VCaP (cell line): ENCODE measurements at regions not wholly inside any gene's neighbourhood (a gene's known extent, or its start where the extent isn't known, plus 50 kb on each side); places are given as distances from the start of the nearest gene placed in this dataset.

Experiments used
- H3K27ac ChIP-seq: fragments of 450-650 bp; 2 replicates; pipeline ENCODE4 v1.5.1; 2017
- TF ChIP-seq, protein P1 (sequence below): fragments of 450-650 bp; conservative IDR thresholded peaks from 2 replicates; pipeline ENCODE4 v1.5.1; 2017; ENCODE audit warnings: mild to moderate bottlenecking, moderate library complexity

DNA sequence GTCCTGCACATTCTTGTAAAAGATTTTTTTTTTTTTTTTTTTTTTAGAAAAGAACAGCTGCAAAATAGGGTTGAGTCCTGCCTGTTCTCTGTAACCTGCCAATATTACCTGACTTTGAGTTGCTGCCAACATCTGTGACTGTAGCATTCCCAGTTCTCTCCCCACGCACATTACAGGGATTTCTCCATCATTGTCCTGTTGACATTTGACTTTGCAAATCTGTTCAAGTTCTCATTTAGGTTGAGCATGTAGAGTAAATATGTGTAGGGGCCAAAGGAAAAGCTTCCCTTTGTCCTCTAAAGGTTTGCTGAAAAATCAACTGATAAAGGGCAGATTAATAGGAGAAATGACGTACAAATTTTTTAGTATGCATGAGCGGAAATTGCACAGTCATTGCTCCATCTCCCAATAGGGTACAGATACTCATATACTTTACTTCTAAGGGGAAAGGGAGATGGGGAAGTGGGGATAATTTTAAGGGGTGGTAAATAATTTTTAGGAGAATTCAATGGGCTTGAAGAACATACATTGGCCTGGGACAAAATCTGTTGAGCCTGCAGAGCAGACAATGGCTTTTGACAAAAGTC, 385.5 kb downstream of the PIK3C3 start:
- TF ChIP-seq, protein P1, sequence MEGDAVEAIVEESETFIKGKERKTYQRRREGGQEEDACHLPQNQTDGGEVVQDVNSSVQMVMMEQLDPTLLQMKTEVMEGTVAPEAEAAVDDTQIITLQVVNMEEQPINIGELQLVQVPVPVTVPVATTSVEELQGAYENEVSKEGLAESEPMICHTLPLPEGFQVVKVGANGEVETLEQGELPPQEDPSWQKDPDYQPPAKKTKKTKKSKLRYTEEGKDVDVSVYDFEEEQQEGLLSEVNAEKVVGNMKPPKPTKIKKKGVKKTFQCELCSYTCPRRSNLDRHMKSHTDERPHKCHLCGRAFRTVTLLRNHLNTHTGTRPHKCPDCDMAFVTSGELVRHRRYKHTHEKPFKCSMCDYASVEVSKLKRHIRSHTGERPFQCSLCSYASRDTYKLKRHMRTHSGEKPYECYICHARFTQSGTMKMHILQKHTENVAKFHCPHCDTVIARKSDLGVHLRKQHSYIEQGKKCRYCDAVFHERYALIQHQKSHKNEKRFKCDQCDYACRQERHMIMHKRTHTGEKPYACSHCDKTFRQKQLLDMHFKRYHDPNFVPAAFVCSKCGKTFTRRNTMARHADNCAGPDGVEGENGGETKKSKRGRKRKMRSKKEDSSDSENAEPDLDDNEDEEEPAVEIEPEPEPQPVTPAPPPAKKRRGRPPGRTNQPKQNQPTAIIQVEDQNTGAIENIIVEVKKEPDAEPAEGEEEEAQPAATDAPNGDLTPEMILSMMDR = no peak
- no peak overlapping the region for H3K27ac ChIP-seq

GRCh38 chr18:42341423-42341822, 386.4 kb downstream of the PIK3C3 start:
- TF ChIP-seq, protein P1 = no peak
- H3K27ac ChIP-seq = no peak overlapping the region

DNA sequence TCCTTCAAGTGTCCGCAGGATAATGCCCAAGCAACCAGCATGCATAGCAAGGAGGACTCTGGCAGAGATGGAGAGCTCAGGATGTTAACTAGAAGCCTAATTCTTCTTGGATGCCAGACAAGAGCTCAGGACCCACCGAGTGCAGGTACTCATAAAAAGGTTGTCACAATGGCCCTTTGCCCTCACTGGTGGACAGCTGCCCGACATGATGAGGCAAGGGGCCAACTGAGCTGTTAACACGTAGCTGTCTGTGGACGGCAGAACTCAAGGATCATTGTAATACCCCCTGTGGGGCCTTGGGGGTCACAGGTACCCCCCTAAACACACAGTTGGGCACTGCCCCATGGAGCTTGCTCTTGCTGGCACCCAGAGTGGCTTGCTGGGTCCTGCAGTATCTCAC, 393.7 kb downstream of the PIK3C3 start:
- TF ChIP-seq, protein P1 = no peak
- H3K27ac ChIP-seq = no peak overlapping the region

GRCh38 chr18:42351455-42351854, 396.4 kb downstream of the PIK3C3 start:
- no peak overlapping the region for H3K27ac ChIP-seq
- TF ChIP-seq, protein P1 = no peak

GRCh38 chr18:42360716-42361115, 405.7 kb downstream of the PIK3C3 start:
- TF ChIP-seq, protein P1 = no peak
- no peak overlapping the region for H3K27ac ChIP-seq

- TF ChIP-seq, protein P1 = no peak
- no peak overlapping the region for H3K27ac ChIP-seq
These were observed 408.7 kb downstream of the PIK3C3 start for GRCh38 chr18:42363446-42364441.

DNA sequence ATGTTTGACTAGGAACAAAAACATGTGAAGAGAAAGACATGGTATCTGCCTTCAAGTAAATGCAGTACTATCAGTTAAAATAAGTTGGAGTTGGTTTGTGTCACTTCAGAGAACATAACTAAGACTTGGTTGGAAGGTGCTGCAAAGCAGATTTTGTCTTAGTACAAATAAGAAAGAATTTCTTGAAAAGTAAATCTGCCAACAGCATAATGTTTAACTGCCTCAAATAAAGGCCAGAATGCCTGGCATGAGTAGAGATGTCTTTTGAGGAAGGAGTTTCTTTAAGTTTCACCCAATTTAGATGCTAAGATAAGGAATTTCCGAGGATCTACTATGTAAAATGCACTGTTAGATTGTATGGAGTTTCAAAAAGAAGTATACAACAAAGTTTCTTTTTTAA, 409.7 kb downstream of the PIK3C3 start:
- TF ChIP-seq, protein P1 = no peak
- H3K27ac ChIP-seq = no peak overlapping the region
